Osteocyte (in vitro differentiated cells): ENCODE measurements at regions not wholly inside any gene's neighbourhood (a gene's known extent, or its start where the extent isn't known, plus 50 kb on each side); places are given as distances from the start of the nearest gene placed in this dataset.
A peak's percentile ranks its signal among the peaks of the same experiment; 100 is the strongest.

Experiments
- DNase-seq: peaks from one replicate; pipeline ENCODE4 v3.0.0; 2021; ENCODE audit warnings: mixed read lengths; ENCODE audit not compliant: unreplicated experiment; ENCODE audit errors: extremely low spot score
- H3K27ac Mint-ChIP-seq: one replicate; pipeline ENCODE4 v1.8.0; 2021; ENCODE audit warnings: mild to moderate bottlenecking, mixed read lengths; ENCODE audit not compliant: unreplicated experiment
- H3K27me3 Mint-ChIP-seq: one replicate; pipeline ENCODE4 v1.8.0; 2021; ENCODE audit warnings: mixed read lengths; ENCODE audit not compliant: unreplicated experiment
- H3K36me3 Mint-ChIP-seq: one replicate; pipeline ENCODE4 v1.8.0; 2021; ENCODE audit warnings: mixed read lengths; ENCODE audit not compliant: unreplicated experiment
- H3K4me1 Mint-ChIP-seq: one replicate; pipeline ENCODE4 v1.8.0; 2021; ENCODE audit warnings: mixed read lengths; ENCODE audit not compliant: unreplicated experiment
- H3K4me3 Mint-ChIP-seq: one replicate; pipeline ENCODE4 v1.8.0; 2021; ENCODE audit warnings: mild to moderate bottlenecking, moderate library complexity, mixed read lengths; ENCODE audit not compliant: unreplicated experiment
- H3K9me3 Mint-ChIP-seq: one replicate; pipeline ENCODE4 v1.8.0; 2021; ENCODE audit warnings: mixed read lengths; ENCODE audit not compliant: unreplicated experiment
- CTCF ChIP-seq: fragments of 200-600 bp; sonication (generic); IDR thresholded peaks from 2 replicates; pipeline ENCODE4 v1.5.0; 2021; ENCODE audit warnings: antibody characterized with exemption, mild to moderate bottlenecking, moderate library complexity

GRCh38 chr2:22998359-22998758 lies 386.6 kb upstream of the KLHL29 start:
- H3K4me1 Mint-ChIP-seq, result no peaks in the 10 kb centered on the region
- no peaks in the 10 kb centered on the region for H3K27me3 Mint-ChIP-seq
- H3K9me3 Mint-ChIP-seq, result peaks cover 6% of the 10 kb centered on the region
- no peak for DNase-seq
- no peaks in the 10 kb centered on the region for H3K36me3 Mint-ChIP-seq
- TF ChIP-seq CTCF, result no peak
- H3K4me3 Mint-ChIP-seq, result no peak overlapping the region
- no peak overlapping the region for H3K27ac Mint-ChIP-seq

- no peaks in the 10 kb centered on the region for H3K4me1 Mint-ChIP-seq
- peaks cover 6% of the 10 kb centered on the region for H3K9me3 Mint-ChIP-seq
- H3K4me3 Mint-ChIP-seq, result no peak overlapping the region
- DNase-seq, result no peak
- no peak for TF ChIP-seq CTCF
- H3K27ac Mint-ChIP-seq, result no peak overlapping the region
- no peaks in the 10 kb centered on the region for H3K27me3 Mint-ChIP-seq
- no peaks in the 10 kb centered on the region for H3K36me3 Mint-ChIP-seq
Observed at GRCh38 chr2:22999951-23000350, 385.0 kb upstream of the KLHL29 start.

- peaks cover 11% of the 10 kb centered on the region for H3K9me3 Mint-ChIP-seq
- no peak overlapping the region for H3K27ac Mint-ChIP-seq
- no peak for TF ChIP-seq CTCF
- H3K27me3 Mint-ChIP-seq, result no peaks in the 10 kb centered on the region
- no peak overlapping the region for H3K4me3 Mint-ChIP-seq
- no peak for DNase-seq
- no peaks in the 10 kb centered on the region for H3K4me1 Mint-ChIP-seq
- H3K36me3 Mint-ChIP-seq, result no peaks in the 10 kb centered on the region
Observed at GRCh38 chr2:23002234-23002633, 382.7 kb upstream of the KLHL29 start.

GRCh38 chr2:23005469-23005868 lies 379.5 kb upstream of the KLHL29 start:
- Mint-ChIP-seq H3K4me1 (no peaks in the 10 kb centered on the region), H3K27ac (no peak overlapping the region), H3K27me3 (no peaks in the 10 kb centered on the region), H3K36me3 (no peaks in the 10 kb centered on the region), H3K9me3 (peaks cover 8% of the 10 kb centered on the region), H3K4me3 (no peak overlapping the region)
- TF ChIP-seq CTCF, result no peak
- DNase-seq, result no peak

GRCh38 chr2:23007631-23008235 lies 377.2 kb upstream of the KLHL29 start:
- peak; percentile 56 for DNase-seq
- H3K27ac Mint-ChIP-seq, result no peak overlapping the region
- H3K9me3 Mint-ChIP-seq, result peaks cover 8% of the 10 kb centered on the region
- no peaks in the 10 kb centered on the region for H3K27me3 Mint-ChIP-seq
- TF ChIP-seq CTCF, result no peak
- H3K36me3 Mint-ChIP-seq, result no peaks in the 10 kb centered on the region
- H3K4me3 Mint-ChIP-seq, result no peak overlapping the region
- H3K4me1 Mint-ChIP-seq, result no peaks in the 10 kb centered on the region
